ENCODE measurements at regions not wholly inside any gene's neighbourhood (a gene's known extent, or its start where the extent isn't known, plus 50 kb on each side); places are given as distances from the start of the nearest gene placed in this dataset.
"Not testable (repeated sequence)": the region's sequence is repeated elsewhere in the genome, so short reads cannot be mapped to it uniquely, and the experiment has no call there.

DNA sequence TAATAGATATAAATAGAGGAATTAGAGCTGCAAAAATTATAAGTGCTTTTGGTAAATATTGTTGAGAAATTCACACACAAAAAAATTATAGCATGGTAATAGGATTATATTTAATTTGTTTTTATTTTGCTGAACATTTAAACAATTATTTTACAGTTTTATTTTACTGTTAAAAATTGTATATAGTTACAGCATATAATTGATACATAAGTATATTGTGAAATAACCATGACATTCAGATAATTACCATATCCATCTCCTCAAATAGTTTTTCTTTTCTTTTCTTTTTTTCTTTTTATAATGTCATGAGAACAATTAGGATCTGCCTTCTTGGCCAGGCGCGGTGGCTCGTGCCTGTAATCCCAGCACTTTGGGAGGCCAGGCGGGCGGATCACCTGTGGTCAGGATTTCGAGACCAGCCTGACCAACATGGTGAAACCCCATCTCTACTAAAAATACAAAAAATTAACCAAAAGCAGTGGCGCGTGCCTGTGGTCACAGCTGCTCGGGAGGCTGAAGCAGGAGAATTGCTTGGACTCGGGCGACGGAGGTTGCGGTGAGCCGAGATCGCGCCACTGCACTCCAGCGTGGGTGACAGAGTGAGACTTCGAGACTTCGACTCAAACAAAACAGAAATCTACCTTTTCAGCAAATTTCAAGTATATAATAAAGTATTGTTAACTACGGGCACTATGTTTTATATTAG, 654.2 kb downstream of the TENT5A start:
- no peak overlapping the region for H3K4me3 ChIP-seq
- H3K4me1 ChIP-seq: no peaks in the 10 kb centered on the region
- intact Hi-C loops (cut with DNase I): no loop called here
- H3K9ac ChIP-seq (ENCODE audit: low read depth in 2 of 2, low read length in 2 of 2): no peak overlapping the region
- no peaks in the 10 kb centered on the region for H3K36me3 ChIP-seq
- no peaks in the 10 kb centered on the region for H3K27me3 ChIP-seq
- H3K27ac ChIP-seq: no peak overlapping the region
- no peak for DNase-seq
- H3K9me3 ChIP-seq: no peaks in the 10 kb centered on the region
- TF ChIP-seq, protein P1, sequence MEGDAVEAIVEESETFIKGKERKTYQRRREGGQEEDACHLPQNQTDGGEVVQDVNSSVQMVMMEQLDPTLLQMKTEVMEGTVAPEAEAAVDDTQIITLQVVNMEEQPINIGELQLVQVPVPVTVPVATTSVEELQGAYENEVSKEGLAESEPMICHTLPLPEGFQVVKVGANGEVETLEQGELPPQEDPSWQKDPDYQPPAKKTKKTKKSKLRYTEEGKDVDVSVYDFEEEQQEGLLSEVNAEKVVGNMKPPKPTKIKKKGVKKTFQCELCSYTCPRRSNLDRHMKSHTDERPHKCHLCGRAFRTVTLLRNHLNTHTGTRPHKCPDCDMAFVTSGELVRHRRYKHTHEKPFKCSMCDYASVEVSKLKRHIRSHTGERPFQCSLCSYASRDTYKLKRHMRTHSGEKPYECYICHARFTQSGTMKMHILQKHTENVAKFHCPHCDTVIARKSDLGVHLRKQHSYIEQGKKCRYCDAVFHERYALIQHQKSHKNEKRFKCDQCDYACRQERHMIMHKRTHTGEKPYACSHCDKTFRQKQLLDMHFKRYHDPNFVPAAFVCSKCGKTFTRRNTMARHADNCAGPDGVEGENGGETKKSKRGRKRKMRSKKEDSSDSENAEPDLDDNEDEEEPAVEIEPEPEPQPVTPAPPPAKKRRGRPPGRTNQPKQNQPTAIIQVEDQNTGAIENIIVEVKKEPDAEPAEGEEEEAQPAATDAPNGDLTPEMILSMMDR (IDR thresholded peaks at IDR 0.05): no peak

DNA sequence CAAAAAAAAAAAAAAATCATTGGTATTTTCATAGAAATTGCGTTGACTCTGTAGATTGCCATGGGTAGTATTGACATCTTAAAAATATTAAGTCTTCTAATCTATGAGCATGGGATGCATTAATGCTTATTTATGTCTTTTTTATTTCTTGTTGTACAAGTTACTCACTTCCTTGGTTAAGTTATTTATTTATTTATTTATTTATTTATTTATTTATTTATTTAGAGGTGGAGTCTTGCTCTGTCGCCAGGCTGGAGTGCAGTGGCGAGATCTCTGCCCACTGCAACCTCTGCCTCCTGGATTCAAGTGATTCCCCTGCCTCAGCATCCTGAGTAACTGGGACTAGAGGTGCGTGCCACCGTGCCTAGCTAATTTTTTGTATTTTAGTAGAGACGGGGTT, 656.0 kb downstream of the TENT5A start:
- DNase-seq; H3K36me3 ChIP-seq; H3K4me3 ChIP-seq; H3K9me3 ChIP-seq; H3K27me3 ChIP-seq; H3K4me1 ChIP-seq; intact Hi-C loops (cut with DNase I); H3K9ac ChIP-seq (ENCODE audit: low read depth in 2 of 2, low read length in 2 of 2); H3K27ac ChIP-seq: not testable (repeated sequence)

DNA sequence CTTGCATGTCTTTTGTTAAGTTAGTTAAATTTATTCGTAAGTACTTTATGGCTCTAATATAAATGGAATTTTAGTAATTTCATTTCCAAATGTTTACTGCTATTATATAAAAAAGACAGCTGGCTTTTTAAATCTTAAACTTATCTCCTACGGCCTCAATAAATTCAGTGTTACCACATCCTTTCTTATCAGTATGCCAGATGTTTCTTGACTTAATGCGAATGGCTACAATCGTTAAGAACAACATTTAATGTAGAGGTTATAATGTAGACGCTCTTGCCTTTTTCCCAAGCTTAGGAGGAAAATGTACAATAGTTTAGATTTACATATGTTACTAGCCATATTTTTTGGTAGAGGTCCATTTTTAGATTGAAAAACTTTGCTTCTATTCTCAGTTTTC, 659.4 kb downstream of the TENT5A start:
- no peaks in the 10 kb centered on the region for H3K9me3 ChIP-seq
- no peaks in the 10 kb centered on the region for H3K4me1 ChIP-seq
- H3K27ac ChIP-seq: no peak overlapping the region
- no peaks in the 10 kb centered on the region for H3K36me3 ChIP-seq
- no peak for DNase-seq
- H3K4me3 ChIP-seq: no peak overlapping the region
- H3K27me3 ChIP-seq: no peaks in the 10 kb centered on the region
- TF ChIP-seq, protein P1 (IDR thresholded peaks at IDR 0.05): no peak
- intact Hi-C loops (cut with DNase I): no loop called here
- no peak overlapping the region for H3K9ac ChIP-seq (ENCODE audit: low read depth in 2 of 2, low read length in 2 of 2)

DNA sequence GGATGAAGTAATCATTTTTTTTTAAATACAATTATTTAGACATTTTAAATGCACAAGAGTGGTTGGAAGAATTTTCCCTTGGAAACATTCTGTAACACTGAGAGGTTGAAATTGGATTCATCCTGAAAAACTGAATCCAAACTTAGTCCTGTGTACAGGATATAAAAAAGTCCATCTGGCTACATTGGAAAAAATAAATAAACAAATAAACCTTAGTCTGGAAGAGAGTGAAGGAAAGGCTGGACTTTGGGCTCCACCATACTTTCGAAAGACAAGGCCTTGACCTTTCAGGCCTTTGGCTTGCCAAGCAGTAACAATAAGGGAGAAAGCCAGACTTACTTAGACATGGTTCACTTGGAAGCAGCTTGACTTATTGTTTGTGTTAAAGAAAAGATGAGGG, 664.3 kb downstream of the TENT5A start:
- Histone ChIP-seq H3K4me1 (no peaks in the 10 kb centered on the region), H3K36me3 (no peaks in the 10 kb centered on the region), H3K9me3 (no peaks in the 10 kb centered on the region), H3K9ac (ENCODE audit: low read depth in 2 of 2, low read length in 2 of 2) (no peak overlapping the region), H3K27me3 (no peaks in the 10 kb centered on the region), H3K27ac (no peak overlapping the region), H3K4me3 (no peak overlapping the region)
- TF ChIP-seq, protein P1 (IDR thresholded peaks at IDR 0.05): no peak
- no peak for DNase-seq
- intact Hi-C loops (cut with DNase I): no loop called here

DNA sequence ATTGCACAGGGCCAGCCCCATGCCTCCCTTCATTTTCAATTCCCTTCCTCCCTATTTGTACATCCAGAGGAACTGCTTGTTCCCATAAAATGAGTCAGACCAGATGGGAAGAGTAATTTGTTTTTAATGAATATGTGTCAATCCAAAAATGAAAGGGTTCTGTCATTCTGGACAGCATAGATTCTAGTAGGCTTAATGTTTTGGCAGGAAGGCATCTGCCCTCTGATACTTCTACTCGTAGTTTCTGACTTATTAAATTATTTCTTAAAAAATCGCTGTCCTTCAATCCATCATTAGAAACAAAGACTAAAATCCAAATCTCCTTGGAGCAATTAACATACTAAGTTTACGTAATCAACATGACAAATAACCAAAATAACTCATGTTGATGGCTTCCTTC, 665.5 kb downstream of the TENT5A start:
- Histone ChIP-seq H3K27me3 (no peaks in the 10 kb centered on the region), H3K4me3 (no peak overlapping the region), H3K36me3 (no peaks in the 10 kb centered on the region), H3K9me3 (no peaks in the 10 kb centered on the region), H3K9ac (ENCODE audit: low read depth in 2 of 2, low read length in 2 of 2) (no peak overlapping the region), H3K27ac (no peak overlapping the region), H3K4me1 (no peaks in the 10 kb centered on the region)
- intact Hi-C loops (cut with DNase I): no loop called here
- DNase-seq: no peak
- TF ChIP-seq, protein P1 (IDR thresholded peaks at IDR 0.05): no peak

DNA sequence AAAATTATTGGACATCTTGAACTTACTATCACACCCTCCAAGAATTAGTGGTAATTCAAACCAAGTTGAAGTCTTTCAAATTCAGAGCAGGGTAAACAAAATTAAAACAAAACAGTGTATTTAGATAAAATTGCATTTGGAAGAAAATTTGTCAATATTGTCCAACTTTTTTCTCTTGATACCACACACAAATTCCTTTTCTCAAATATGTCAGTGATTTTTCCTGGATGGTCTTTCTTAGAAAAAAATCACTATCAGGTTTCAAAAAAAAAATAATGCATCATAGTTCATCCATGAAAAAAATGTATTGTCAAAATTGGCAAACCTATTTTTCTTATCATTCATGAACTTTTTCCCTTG, 667.1 kb downstream of the TENT5A start:
- no peaks in the 10 kb centered on the region for H3K4me1 ChIP-seq
- no peak for DNase-seq
- H3K27me3 ChIP-seq: no peaks in the 10 kb centered on the region
- no peak overlapping the region for H3K9ac ChIP-seq (ENCODE audit: low read depth in 2 of 2, low read length in 2 of 2)
- H3K4me3 ChIP-seq: no peak overlapping the region
- no peak overlapping the region for H3K27ac ChIP-seq
- intact Hi-C loops (cut with DNase I): no loop called here
- TF ChIP-seq, protein P1 (IDR thresholded peaks at IDR 0.05): no peak
- no peaks in the 10 kb centered on the region for H3K9me3 ChIP-seq
- H3K36me3 ChIP-seq: no peaks in the 10 kb centered on the region
